HCT116 (cell line): ENCODE measurements at regions not wholly inside any gene's neighbourhood (a gene's known extent, or its start where the extent isn't known, plus 50 kb on each side); places are given as distances from the start of the nearest gene placed in this dataset.

Experiments
- ATAC-seq: fragments of 200-7000 bp; cut with Tn5 transposase; 2 replicates; pipeline ENCODE4 v1.9.1; 2020; ENCODE audit warnings: mild to moderate bottlenecking, moderate library complexity
- BruUV-seq: library from RNA; stranded (reverse); fragments of 400-500 nt; replicated peaks from 2 replicates; lab custom pipeline; 2021; lab: Mats Ljungman, UMichigan
- CTCF ChIA-PET: fragments of 300-600 bp; sonication (Branson Sonifier 250); formaldehyde crosslinking; loops from one replicate; lab custom pipeline; 2021; ENCODE audit warnings: antibody characterized with exemption; lab: Charles Lee
- POLR2A ChIA-PET: fragments of 300-600, 350-600 bp; sonication (Branson Sonifier 250); formaldehyde crosslinking; loops from one replicate; lab custom pipeline; 2021; ENCODE audit warnings: antibody characterized with exemption; lab: Charles Lee
- RAD21 ChIA-PET, 2 experiments: fragments of 300-600 bp; sonication (Branson Sonifier 250); formaldehyde crosslinking; loops; one replicate each; lab custom pipeline; 2023; ENCODE audit warnings: low total read pairs in 2 of 2; ENCODE audit not compliant: uncharacterized antibody in 2 of 2, unreplicated experiment in 2 of 2, low non-redundant PET in 1 of 2; lab: Charles Lee
- DNase-seq: peaks from one replicate; pipeline ENCODE4 v3.0.0-alpha.2; 2010; ENCODE audit warnings: low read depth, low spot score
- H2AFZ ChIP-seq: fragments of 200-600 bp; shearing (Covaris generic), sonication (generic); 2 replicates; pipeline ENCODE4 v1.6.1; 2017; ENCODE audit warnings: low read depth, mixed run types, mixed read lengths, antibody characterized with exemption, low read length; ENCODE audit not compliant: poor library complexity, severe bottlenecking
- H3K27ac ChIP-seq: 2 replicates; pipeline ENCODE4 v1.5.1; 2012; ENCODE audit warnings: low read depth, low read length
- H3K27me3 ChIP-seq: fragments of 200-600 bp; sonication (generic); 2 replicates; pipeline ENCODE4 v1.6.1; 2016; ENCODE audit warnings: mixed run types, low read length, mixed read lengths; ENCODE audit not compliant: insufficient read depth
- H3K36me3 ChIP-seq, 2 experiments: fragments of 200-500 bp in 1 of 2; fragments of 200-600 bp in 1 of 2; sonication (Bioruptor generic) in 1 of 2; sonication (generic) in 1 of 2; 2 replicates each; pipeline versions ENCODE4 v1.5.1 to v1.6.1; 2014 to 2016; ENCODE audit warnings: low read length in 2 of 2, inconsistent platforms in 1 of 2, mixed read lengths in 1 of 2, mixed run types in 1 of 2; ENCODE audit not compliant: insufficient read depth in 2 of 2, control insufficient read depth in 1 of 2
- H3K4me1 ChIP-seq, 2 experiments: fragments of 200-600 bp in 1 of 2; sonication (generic) in 1 of 2; 2 replicates each; pipeline versions ENCODE4 v1.5.1 to v1.6.1; 2012 to 2017; ENCODE audit warnings: low read length in 2 of 2, inconsistent platforms in 1 of 2, mild to moderate bottlenecking in 1 of 2, mixed read lengths in 1 of 2, mixed run types in 1 of 2, moderate library complexity in 1 of 2; ENCODE audit not compliant: insufficient read depth in 2 of 2, control insufficient read depth in 1 of 2
- H3K4me2 ChIP-seq: fragments of 200-600 bp; sonication (generic); 2 replicates; pipeline ENCODE4 v1.6.1; 2017; ENCODE audit warnings: mixed run types, low read length, mixed read lengths
- H3K4me3 ChIP-seq, 2 experiments: fragments of 200-600 bp in 1 of 2; sonication (generic) in 1 of 2; replicated peaks in 1 of 2; 2 replicates each; pipeline ENCODE4 v1.5.1; 2011 to 2016; ENCODE audit warnings: low read length in 2 of 2, control low read depth in 1 of 2, low read depth in 1 of 2, mild to moderate bottlenecking in 1 of 2, mixed read lengths in 1 of 2, mixed run types in 1 of 2
- H3K79me2 ChIP-seq: fragments of 200-600 bp; sonication (generic); 2 replicates; pipeline ENCODE4 v1.6.1; 2017; ENCODE audit warnings: mild to moderate bottlenecking, mixed run types, low read length, moderate library complexity, mixed read lengths; ENCODE audit not compliant: insufficient read depth
- H3K9ac ChIP-seq: fragments of 200-600 bp; sonication (generic); 2 replicates; pipeline ENCODE4 v1.6.1; 2016; ENCODE audit warnings: low read length, mixed read lengths
- H3K9me2 ChIP-seq: fragments of 200-600 bp; sonication (generic), shearing (Covaris generic); 2 replicates; pipeline ENCODE4 v1.6.1; 2017; ENCODE audit warnings: mixed run types, mild to moderate bottlenecking, moderate library complexity; ENCODE audit not compliant: insufficient read depth
- H3K9me3 ChIP-seq, 2 experiments: fragments of 200-500 bp in 1 of 2; fragments of 200-600 bp in 1 of 2; sonication (Bioruptor generic) in 1 of 2; sonication (generic) in 1 of 2; 2 replicates each; pipeline ENCODE4 v1.6.1; 2014 to 2017; ENCODE audit warnings: low read length in 2 of 2, mixed read lengths in 2 of 2, inconsistent platforms in 1 of 2, low read depth in 1 of 2, mild to moderate bottlenecking in 1 of 2, mixed run types in 1 of 2, moderate library complexity in 1 of 2; ENCODE audit not compliant: control insufficient read depth in 1 of 2, insufficient read depth in 1 of 2
- H4K20me1 ChIP-seq: fragments of 200-600 bp; sonication (generic), shearing (Covaris generic); 2 replicates; pipeline ENCODE4 v1.6.1; 2017; ENCODE audit warnings: mixed run types, mild to moderate bottlenecking, moderate library complexity; ENCODE audit not compliant: insufficient read depth
- CEBPB ChIP-seq: IDR thresholded peaks from 2 replicates; pipeline ENCODE4 v1.6.1; 2012; ENCODE audit warnings: low read depth
- CTCF ChIP-seq, 3 experiments: fragments of 200-600 bp in 1 of 3; sonication (generic) in 1 of 3; IDR thresholded peaks in 2 of 3; conservative IDR thresholded peaks in 1 of 3; 2 replicates each; pipeline ENCODE4 v1.5.1; 2012 to 2017; ENCODE audit warnings: low read depth in 2 of 3, low read length in 2 of 3, antibody characterized with exemption in 1 of 3, borderline replicate concordance in 1 of 3, control low read depth in 1 of 3, mild to moderate bottlenecking in 1 of 3, mixed read lengths in 1 of 3, mixed run types in 1 of 3, moderate library complexity in 1 of 3; ENCODE audit not compliant: insufficient read depth in 1 of 3
- ELF1 ChIP-seq: IDR thresholded peaks from 2 replicates; pipeline ENCODE4 v1.6.1; 2012; ENCODE audit warnings: low read depth, borderline replicate concordance
- EZH2 ChIP-seq: fragments of 200-600 bp; sonication (generic); IDR thresholded peaks from 2 replicates; pipeline ENCODE4 v1.6.1; 2017; ENCODE audit warnings: antibody characterized with exemption, mixed run types
- FOSL1 ChIP-seq: IDR thresholded peaks from 2 replicates; pipeline ENCODE4 v1.6.1; 2012; ENCODE audit warnings: low read depth
- REST ChIP-seq: IDR thresholded peaks from 2 replicates; pipeline ENCODE4 v1.6.1; 2012; ENCODE audit warnings: low read depth
- SP1 ChIP-seq: IDR thresholded peaks from 2 replicates; pipeline ENCODE4 v1.6.1; 2012; ENCODE audit warnings: low read depth
- ZBTB33 ChIP-seq: IDR thresholded peaks from 2 replicates; pipeline ENCODE4 v1.6.1; 2011; ENCODE audit warnings: mild to moderate bottlenecking, low read length, moderate library complexity; ENCODE audit not compliant: insufficient replicate concordance; ENCODE audit errors: extremely low read depth
- ZNF274 ChIP-seq: fragments of 200-500 bp; sonication (Bioruptor generic); IDR thresholded peaks from 2 replicates; pipeline ENCODE4 v1.6.1; 2014; ENCODE audit warnings: mild to moderate bottlenecking, low read depth, low read length, inconsistent platforms
- intact Hi-C: fragments of 100-400 bp; cut with micrococcal nuclease; formaldehyde crosslinking; loops from 2 replicates; pipeline ENCODE4 v1.10.0; 2022

GRCh38 chr2:220849433-220849832 is 722.7 kb downstream of the EPHA4 start:
- POLR2A ChIA-PET = no interaction called here
- no TSS peak for BruUV-seq

More at GRCh38 chr2:220849433-220849832, 722.7 kb downstream of the EPHA4 start:
- H2AFZ ChIP-seq = no peak overlapping the region
- ATAC-seq (no peak), DNase-seq (no peak)
- RAD21 ChIA-PET = no interaction called here
- no peaks in the 10 kb centered on the region for H3K36me3 ChIP-seq
- H3K4me2 ChIP-seq = no peak overlapping the region
- H3K4me3 ChIP-seq = no peak overlapping the region
- CTCF ChIA-PET = interaction anchor here (1.3 kb wide), 1 partner anchor 9 kb away, joined by 3 read pairs; no protein-coding TSS in a partner anchor
- no peaks in the 10 kb centered on the region for H3K9me2 ChIP-seq
- H3K27ac ChIP-seq = no peak overlapping the region
- no peaks in the 10 kb centered on the region for H3K27me3 ChIP-seq
- peaks cover 0 to 7% of the 10 kb centered on the region in 2 experiments; a peak in 2 of 4 replicates for H3K4me1 ChIP-seq
- H4K20me1 ChIP-seq = no peaks in the 10 kb centered on the region
- H3K79me2 ChIP-seq = no peaks in the 10 kb centered on the region
- no peak overlapping the region for H3K9ac ChIP-seq
- H3K9me3 ChIP-seq = no peaks in the 10 kb centered on the region
- TF ChIP-seq CTCF (IDR thresholded peaks at IDR 0.05 in 2 of 3, conservative IDR thresholded peaks at IDR 0.05 in 1 of 3; ENCODE audit: borderline replicate concordance in 1 of 3, insufficient read depth in 1 of 3, low read depth in 2 of 3, low read length in 2 of 3) = no peak
- no peak for TF ChIP-seq REST
- TF ChIP-seq FOSL1 = no peak
- TF ChIP-seq ZNF274 = no peak
- TF ChIP-seq SP1 = no peak
- no peak for TF ChIP-seq CEBPB
- no peak for TF ChIP-seq ELF1
- TF ChIP-seq ZBTB33 = no peak
- no peak for TF ChIP-seq EZH2
- intact Hi-C loops = no loop called here
